Nephron progenitor cell (in vitro differentiated cells): ENCODE measurements at regions not wholly inside any gene's neighbourhood (a gene's known extent, or its start where the extent isn't known, plus 50 kb on each side); places are given as distances from the start of the nearest gene placed in this dataset.

ENCODE experiments used
- DNase-seq: peaks from one replicate; pipeline ENCODE4 v3.0.0; 2021
- H3K27ac Mint-ChIP-seq: 2 replicates; pipeline ENCODE4 v1.8.0; 2021; ENCODE audit warnings: mild to moderate bottlenecking, moderate library complexity, mixed read lengths
- H3K27me3 Mint-ChIP-seq: 2 replicates; pipeline ENCODE4 v1.8.0; 2021; ENCODE audit warnings: mild to moderate bottlenecking, low read depth, mixed read lengths; ENCODE audit not compliant: poor library complexity
- H3K36me3 Mint-ChIP-seq: 2 replicates; pipeline ENCODE4 v1.8.0; 2021; ENCODE audit warnings: low read depth, mixed read lengths
- H3K4me1 Mint-ChIP-seq: 2 replicates; pipeline ENCODE4 v1.8.0; 2021; ENCODE audit warnings: mixed read lengths
- H3K4me3 Mint-ChIP-seq: 2 replicates; pipeline ENCODE4 v1.8.0; 2021; ENCODE audit warnings: mild to moderate bottlenecking, moderate library complexity, mixed read lengths
- H3K9me3 Mint-ChIP-seq: 2 replicates; pipeline ENCODE4 v1.8.0; 2021; ENCODE audit warnings: mild to moderate bottlenecking, moderate library complexity, mixed read lengths
- TF ChIP-seq, protein P1 (sequence below): fragments of 200-600 bp; sonication (generic); IDR thresholded peaks from 2 replicates; pipeline ENCODE4 v1.5.0; 2021; ENCODE audit warnings: antibody characterized with exemption

DNA sequence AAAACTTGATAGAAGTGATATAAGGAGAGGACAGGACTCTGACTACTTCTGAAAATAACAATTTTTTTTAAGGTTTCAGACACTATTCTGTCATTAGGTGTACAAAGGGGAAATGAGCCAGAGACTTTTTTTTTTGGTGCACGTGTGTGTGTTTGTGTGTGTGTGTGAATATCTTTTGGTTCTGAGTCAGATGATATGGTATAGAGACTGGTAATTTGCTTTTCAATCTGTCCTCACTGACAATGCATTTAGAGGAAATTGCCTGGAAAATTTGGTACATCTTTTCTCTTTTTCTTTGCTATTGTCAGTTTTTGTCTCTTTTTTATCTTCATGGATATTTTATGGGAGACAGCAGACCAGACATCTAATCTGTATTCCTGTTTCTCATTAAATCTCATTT, 59.3 kb downstream of the DDIT4L start:
- Mint-ChIP-seq H3K27ac (no peak overlapping the region), H3K36me3 (no peaks in the 10 kb centered on the region)
- DNase-seq, result no peak

DNA sequence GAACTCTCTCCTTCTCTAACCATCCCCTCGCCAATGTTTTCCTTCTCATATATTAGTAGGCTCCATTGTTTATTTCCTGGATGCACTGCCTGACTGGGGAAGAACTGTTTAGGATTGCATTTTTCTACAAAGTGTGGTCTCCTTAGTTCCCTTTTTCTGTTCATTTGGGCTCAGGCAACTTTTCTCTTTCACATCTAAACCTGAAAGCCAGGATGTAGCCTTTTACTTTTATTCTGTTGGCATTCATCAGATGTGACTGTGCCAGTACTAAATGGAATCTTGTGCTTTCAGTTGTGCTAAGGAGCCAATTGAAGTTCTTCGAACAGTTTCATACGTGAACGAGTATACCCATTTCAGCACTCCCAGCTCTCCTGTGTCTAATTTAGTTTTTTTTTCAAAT, 59.8 kb downstream of the DDIT4L start:
- TF ChIP-seq, protein P1, sequence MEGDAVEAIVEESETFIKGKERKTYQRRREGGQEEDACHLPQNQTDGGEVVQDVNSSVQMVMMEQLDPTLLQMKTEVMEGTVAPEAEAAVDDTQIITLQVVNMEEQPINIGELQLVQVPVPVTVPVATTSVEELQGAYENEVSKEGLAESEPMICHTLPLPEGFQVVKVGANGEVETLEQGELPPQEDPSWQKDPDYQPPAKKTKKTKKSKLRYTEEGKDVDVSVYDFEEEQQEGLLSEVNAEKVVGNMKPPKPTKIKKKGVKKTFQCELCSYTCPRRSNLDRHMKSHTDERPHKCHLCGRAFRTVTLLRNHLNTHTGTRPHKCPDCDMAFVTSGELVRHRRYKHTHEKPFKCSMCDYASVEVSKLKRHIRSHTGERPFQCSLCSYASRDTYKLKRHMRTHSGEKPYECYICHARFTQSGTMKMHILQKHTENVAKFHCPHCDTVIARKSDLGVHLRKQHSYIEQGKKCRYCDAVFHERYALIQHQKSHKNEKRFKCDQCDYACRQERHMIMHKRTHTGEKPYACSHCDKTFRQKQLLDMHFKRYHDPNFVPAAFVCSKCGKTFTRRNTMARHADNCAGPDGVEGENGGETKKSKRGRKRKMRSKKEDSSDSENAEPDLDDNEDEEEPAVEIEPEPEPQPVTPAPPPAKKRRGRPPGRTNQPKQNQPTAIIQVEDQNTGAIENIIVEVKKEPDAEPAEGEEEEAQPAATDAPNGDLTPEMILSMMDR, result no peak
- Mint-ChIP-seq H3K4me1 (no peaks in the 10 kb centered on the region), H3K27me3 (no peaks in the 10 kb centered on the region), H3K9me3 (peaks cover 17% of the 10 kb centered on the region), H3K36me3 (no peaks in the 10 kb centered on the region), H3K4me3 (no peak overlapping the region), H3K27ac (no peak overlapping the region)
- no peak for DNase-seq

More for the DNA sequence above, 59.3 kb downstream of the DDIT4L start:
- no peaks in the 10 kb centered on the region for H3K4me1 Mint-ChIP-seq
- no peaks in the 10 kb centered on the region for H3K27me3 Mint-ChIP-seq
- TF ChIP-seq, protein P1, result no peak
- no peak overlapping the region for H3K4me3 Mint-ChIP-seq
- peaks cover 14% of the 10 kb centered on the region for H3K9me3 Mint-ChIP-seq

DNA sequence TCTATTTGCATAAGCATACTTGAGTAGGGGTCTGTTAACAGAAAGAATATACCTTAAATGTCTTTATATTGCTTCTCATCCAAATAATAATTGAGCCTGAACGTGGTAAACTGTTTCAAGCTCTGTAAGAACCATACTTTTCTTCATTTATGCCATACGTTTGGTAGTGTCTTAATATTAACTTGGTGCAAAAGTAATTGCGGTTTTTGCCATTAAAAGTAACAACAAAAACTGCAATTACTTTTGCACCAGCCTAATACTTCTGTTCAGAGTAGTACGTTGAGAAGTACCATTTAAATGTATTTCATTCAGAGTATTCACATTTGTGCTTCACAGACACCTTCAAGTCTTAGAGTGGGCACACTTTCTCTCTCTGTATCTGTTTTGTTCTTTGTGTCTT, 60.5 kb downstream of the DDIT4L start:
- Mint-ChIP-seq H3K27me3 (no peaks in the 10 kb centered on the region), H3K36me3 (no peaks in the 10 kb centered on the region), H3K27ac (no peak overlapping the region), H3K4me3 (no peak overlapping the region), H3K4me1 (no peaks in the 10 kb centered on the region), H3K9me3 (peaks cover 24% of the 10 kb centered on the region)
- TF ChIP-seq, protein P1, result no peak
- DNase-seq, result no peak

DNA sequence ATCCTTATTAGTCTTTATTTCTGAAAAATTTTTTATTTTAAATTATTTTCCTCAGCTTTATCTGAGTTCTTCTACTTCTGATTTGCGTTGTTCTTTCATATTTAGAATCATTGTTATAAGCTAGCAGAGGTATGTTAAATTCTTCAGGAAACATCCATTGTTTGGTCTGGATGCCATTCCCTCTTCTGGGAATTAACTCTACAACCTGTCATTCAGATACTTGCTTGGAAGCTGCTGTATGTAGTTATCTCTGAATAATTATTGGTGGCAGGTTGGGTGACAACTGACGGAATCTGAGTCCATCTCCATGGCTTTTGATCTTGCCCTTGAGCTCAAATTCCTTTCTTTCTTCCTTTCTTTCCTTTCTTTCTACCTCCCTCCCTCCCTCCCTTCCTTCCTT, 61.9 kb downstream of the DDIT4L start:
- Mint-ChIP-seq H3K36me3 (no peaks in the 10 kb centered on the region), H3K27ac (no peak overlapping the region), H3K9me3 (peaks cover 28% of the 10 kb centered on the region), H3K4me1 (no peaks in the 10 kb centered on the region), H3K4me3 (no peak overlapping the region), H3K27me3 (no peaks in the 10 kb centered on the region)
- no peak for DNase-seq
- TF ChIP-seq, protein P1, result no peak

DNA sequence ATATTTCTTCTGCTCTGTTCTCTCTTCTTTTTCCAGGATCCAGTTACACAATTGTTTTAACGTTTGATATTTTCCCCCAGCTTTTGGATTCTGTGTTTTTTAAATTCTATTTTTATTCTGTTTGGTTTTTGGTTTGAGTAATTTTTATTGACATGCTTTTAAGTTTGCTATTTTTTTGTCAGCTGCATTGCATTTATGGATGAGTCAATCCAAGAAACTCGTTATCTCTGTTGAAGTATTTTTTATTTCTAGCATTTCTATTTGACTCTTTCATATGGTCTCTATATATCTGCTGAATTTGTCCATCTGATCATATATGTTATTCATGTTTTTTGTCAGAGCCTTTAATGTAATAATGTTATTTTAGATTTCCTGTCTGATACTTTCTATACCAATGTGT, 65.6 kb downstream of the DDIT4L start:
- Mint-ChIP-seq H3K36me3 (no peaks in the 10 kb centered on the region), H3K9me3 (peaks cover 28% of the 10 kb centered on the region), H3K27ac (no peak overlapping the region)

DNA sequence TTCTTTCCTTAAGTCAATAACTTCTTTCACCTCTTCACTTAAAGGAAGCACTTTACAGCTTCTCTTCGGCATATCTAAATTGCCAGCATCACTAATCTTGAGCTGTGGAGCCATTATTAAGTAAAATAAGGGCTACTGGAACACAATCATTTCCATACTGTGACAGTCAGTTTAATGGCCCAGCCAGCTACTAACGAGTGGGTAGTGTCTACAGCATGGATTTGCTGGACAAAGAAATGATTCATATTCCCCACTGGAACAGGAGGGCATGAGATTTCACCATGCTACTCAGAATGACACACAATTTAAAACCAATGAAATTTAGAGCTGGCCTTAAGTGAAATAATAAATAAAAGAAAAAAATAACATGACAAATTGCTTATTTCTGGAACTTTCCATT, 72.1 kb downstream of the DDIT4L start:
- TF ChIP-seq, protein P1, result no peak
- no peaks in the 10 kb centered on the region for H3K9me3 Mint-ChIP-seq
- DNase-seq, result no peak
- no peak overlapping the region for H3K4me3 Mint-ChIP-seq
- H3K36me3 Mint-ChIP-seq, result no peaks in the 10 kb centered on the region
- H3K27me3 Mint-ChIP-seq, result peaks cover 3% of the 10 kb centered on the region
- H3K4me1 Mint-ChIP-seq, result peaks cover 28% of the 10 kb centered on the region
- H3K27ac Mint-ChIP-seq, result no peak overlapping the region

More for the DNA sequence above, 65.6 kb downstream of the DDIT4L start:
- no peaks in the 10 kb centered on the region for H3K27me3 Mint-ChIP-seq
- no peaks in the 10 kb centered on the region for H3K4me1 Mint-ChIP-seq
- no peak for DNase-seq
- TF ChIP-seq, protein P1, result no peak
- H3K4me3 Mint-ChIP-seq, result no peak overlapping the region
